NB4 (cell line): ENCODE measurements at regions not wholly inside any gene's neighbourhood (a gene's known extent, or its start where the extent isn't known, plus 50 kb on each side); places are given as distances from the start of the nearest gene placed in this dataset.

Source experiments
- CTCF ChIP-seq: IDR thresholded peaks from one replicate; pipeline ENCODE4 v1.5.1; 2012; ENCODE audit warnings: low read depth, low read length
- MYC ChIP-seq: IDR thresholded peaks from 2 replicates; pipeline ENCODE4 v1.6.1; 2011; ENCODE audit warnings: low read depth, low read length
- POLR2A ChIP-seq: IDR thresholded peaks from 2 replicates; pipeline ENCODE4 v1.6.1; 2011; ENCODE audit warnings: mild to moderate bottlenecking; ENCODE audit not compliant: insufficient read length; ENCODE audit errors: extremely low read depth

- no peak for TF ChIP-seq CTCF
- TF ChIP-seq MYC: no peak
- no peak for TF ChIP-seq POLR2A
Observed at GRCh38 chr2:236984046-236984445, 101.6 kb upstream of the COPS8 start.
